AG09319 (cell line): ENCODE measurements at regions not wholly inside any gene's neighbourhood (a gene's known extent, or its start where the extent isn't known, plus 50 kb on each side); places are given as distances from the start of the nearest gene placed in this dataset.

Experiments
- DNase-seq: peaks from one replicate; pipeline ENCODE4 v3.0.0-alpha.2; 2010; ENCODE audit warnings: low read depth; ENCODE audit errors: extremely low read depth
- TF ChIP-seq, protein P1 (sequence below): IDR thresholded peaks from 2 replicates; pipeline ENCODE4 v1.5.1; 2011; ENCODE audit warnings: low read depth, mild to moderate bottlenecking, inconsistent platforms, low read length, moderate library complexity

GRCh38 chr2:128695646-128696220 is 377.1 kb upstream of the HS6ST1 start:
- TF ChIP-seq, protein P1, sequence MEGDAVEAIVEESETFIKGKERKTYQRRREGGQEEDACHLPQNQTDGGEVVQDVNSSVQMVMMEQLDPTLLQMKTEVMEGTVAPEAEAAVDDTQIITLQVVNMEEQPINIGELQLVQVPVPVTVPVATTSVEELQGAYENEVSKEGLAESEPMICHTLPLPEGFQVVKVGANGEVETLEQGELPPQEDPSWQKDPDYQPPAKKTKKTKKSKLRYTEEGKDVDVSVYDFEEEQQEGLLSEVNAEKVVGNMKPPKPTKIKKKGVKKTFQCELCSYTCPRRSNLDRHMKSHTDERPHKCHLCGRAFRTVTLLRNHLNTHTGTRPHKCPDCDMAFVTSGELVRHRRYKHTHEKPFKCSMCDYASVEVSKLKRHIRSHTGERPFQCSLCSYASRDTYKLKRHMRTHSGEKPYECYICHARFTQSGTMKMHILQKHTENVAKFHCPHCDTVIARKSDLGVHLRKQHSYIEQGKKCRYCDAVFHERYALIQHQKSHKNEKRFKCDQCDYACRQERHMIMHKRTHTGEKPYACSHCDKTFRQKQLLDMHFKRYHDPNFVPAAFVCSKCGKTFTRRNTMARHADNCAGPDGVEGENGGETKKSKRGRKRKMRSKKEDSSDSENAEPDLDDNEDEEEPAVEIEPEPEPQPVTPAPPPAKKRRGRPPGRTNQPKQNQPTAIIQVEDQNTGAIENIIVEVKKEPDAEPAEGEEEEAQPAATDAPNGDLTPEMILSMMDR: no peak
- DNase-seq: no peak

DNA sequence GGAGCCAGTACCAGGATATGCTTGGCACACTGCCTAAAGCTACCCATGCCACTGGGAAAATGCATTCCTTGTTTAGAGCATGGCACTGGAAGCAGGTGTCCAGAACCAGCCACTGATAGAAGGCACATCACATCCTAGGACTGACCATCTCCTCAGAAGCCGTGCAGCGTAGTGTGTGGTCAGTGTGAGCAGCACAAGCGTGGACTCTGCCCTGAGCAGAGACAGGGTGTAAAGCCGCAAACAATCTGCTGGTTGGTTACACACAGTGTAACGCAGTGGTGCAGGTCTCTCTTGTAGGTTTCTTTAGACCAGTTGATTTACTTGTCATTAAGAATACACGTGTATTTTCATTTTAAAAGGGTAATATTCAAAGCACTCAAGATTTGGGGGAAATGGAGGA is 377.8 kb upstream of the HS6ST1 start:
- no peak for DNase-seq
- TF ChIP-seq, protein P1: no peak

DNA sequence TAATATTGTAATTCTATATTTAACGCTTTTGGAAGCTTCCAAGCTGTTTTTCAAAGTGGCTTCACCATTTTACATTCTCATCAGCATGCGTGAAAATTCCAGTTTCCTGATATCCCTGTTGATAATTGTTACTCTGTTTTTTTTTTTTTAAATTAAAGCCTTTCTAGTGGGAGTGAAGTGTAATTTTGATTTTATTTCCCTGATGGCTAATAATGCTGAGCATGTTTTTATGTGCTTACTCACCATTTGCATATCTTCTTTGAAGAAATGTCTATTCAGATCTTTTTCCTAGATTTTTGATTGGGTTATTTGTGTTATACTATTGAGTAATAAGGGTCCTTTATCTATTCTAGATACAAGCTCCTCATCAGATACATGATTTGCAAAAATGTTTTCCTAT is 382.8 kb upstream of the HS6ST1 start:
- TF ChIP-seq, protein P1: no peak
- DNase-seq: no peak

DNA sequence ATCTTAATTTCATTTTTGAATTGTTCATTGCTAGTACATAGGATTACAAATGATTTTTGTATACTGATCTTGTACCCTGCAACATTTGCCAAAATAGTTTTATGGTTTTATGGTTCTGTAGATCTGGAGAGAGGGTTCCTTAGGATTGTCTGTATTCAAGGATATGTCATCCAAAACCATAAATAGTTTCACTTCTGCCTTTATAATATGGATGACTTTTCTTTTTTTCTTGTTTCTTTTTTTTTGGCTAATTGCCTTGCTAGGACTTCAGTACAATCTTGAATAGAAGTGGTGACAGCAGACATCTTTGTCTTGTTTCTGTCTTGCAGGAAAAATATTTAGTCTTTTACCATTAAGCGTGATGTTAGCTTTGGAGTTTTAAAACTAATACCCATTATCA is 383.9 kb upstream of the HS6ST1 start:
- DNase-seq: no peak
- TF ChIP-seq, protein P1: no peak

DNA sequence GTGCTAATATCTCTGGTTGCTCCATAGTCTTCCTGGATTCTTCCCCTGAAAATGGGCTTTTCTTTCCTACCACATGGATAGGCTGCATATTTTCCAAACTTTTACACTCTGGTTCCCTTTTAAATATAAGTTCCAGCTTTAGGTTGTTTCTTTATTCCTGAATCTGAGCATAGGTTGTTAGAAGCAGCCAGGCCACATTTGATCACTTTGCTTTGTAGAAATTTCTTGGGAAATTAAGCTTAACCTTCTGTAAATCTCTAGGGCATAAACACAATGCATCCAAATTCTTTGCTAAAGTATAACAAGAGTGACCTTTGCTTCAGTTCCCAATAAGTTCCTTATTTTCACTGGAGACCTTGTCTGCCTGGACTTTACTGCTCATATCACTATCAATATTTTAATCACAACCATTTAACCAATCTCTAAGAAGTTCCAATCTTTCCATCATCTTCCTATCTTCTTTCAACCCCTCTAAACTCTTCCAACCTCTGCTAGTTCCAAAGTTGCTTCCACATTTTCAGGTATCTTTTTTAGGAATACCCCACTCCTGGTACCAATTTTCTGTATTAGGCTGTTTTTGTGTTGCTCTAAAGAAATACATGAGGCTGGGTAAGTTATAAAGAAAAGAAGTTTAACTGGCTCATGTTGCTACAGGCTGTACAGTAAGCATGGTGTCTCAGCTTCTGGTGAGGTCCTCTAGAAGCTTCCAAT is 389.6 kb upstream of the HS6ST1 start:
- DNase-seq: no peak
- TF ChIP-seq, protein P1: no peak

GRCh38 chr2:128710242-128710641 is 391.6 kb upstream of the HS6ST1 start:
- DNase-seq: no peak
- TF ChIP-seq, protein P1: no peak

DNA sequence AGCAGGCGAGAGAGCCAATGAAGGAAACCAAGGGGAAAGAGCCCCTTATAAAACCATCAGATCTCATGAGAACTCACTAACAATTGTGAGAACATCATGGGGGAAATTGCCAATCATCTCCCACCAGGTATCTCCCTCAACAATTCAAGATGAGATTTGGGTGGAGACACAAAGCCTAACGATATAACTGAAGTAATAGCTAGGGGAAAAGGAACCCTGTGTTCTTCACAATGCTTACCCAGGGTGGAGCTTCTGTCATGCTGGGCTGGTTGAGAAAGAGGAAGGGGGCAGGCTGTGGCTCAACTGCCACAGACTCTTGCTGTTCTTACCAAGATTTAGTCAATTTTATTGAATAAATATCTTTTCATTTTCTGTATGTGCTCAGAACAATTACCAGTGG is 392.1 kb upstream of the HS6ST1 start:
- no peak for DNase-seq
- TF ChIP-seq, protein P1: no peak
